Hepatocyte (in vitro differentiated cells): ENCODE measurements at regions not wholly inside any gene's neighbourhood (a gene's known extent, or its start where the extent isn't known, plus 50 kb on each side); places are given as distances from the start of the nearest gene placed in this dataset.

Experiments used
- CTCF ChIP-seq: fragments of 200-600 bp; sonication (generic); IDR thresholded peaks from 2 replicates; pipeline ENCODE4 v1.5.1; 2016; ENCODE audit warnings: antibody characterized with exemption, mild to moderate bottlenecking; ENCODE audit not compliant: poor library complexity
- EZH2 ChIP-seq: fragments of 200-600 bp; sonication (generic); IDR thresholded peaks from 2 replicates; pipeline ENCODE4 v1.6.1; 2016; ENCODE audit warnings: antibody characterized with exemption, mild to moderate bottlenecking, borderline replicate concordance

GRCh38 chr5:17436350-17436749, 61.7 kb upstream of the TAF11L2 start:
- no peak for TF ChIP-seq CTCF
- no peak for TF ChIP-seq EZH2
